Vagina (tissue), 2 donors: ENCODE measurements at regions not wholly inside any gene's neighbourhood (a gene's known extent, or its start where the extent isn't known, plus 50 kb on each side); places are given as distances from the start of the nearest gene placed in this dataset.
"Not testable (repeated sequence)": the region's sequence is repeated elsewhere in the genome, so short reads cannot be mapped to it uniquely, and the experiment has no call there.

Experiments used
- DNase-seq, 2 donors: peaks; one replicate each; pipeline ENCODE4 v3.0.0-alpha.2; 2017; ENCODE audit errors: extremely low spot score in 2 of 2
- H3K27ac ChIP-seq: fragments of 200-600 bp; sonication (generic); one replicate; pipeline ENCODE4 v1.5.1; 2019
- H3K27me3 ChIP-seq: fragments of 200-600 bp; sonication (generic); one replicate; pipeline ENCODE4 v1.5.1; 2019
- H3K36me3 ChIP-seq, 2 donors: fragments of 200-600 bp; sonication (generic); one replicate each; pipeline ENCODE4 v1.5.1; 2017 to 2019
- H3K4me1 ChIP-seq: fragments of 200-600 bp; sonication (generic); one replicate; pipeline ENCODE4 v1.5.1; 2019
- H3K4me3 ChIP-seq, 2 donors: fragments of 200-600 bp; sonication (generic); 1 replicate in 1 of 2; 2 replicates in 1 of 2; pipeline ENCODE4 v1.5.1; 2016 to 2019
- H3K9me3 ChIP-seq: fragments of 200-600 bp; sonication (generic); one replicate; pipeline ENCODE4 v1.5.1; 2019
- POLR2A ChIP-seq, 2 donors: fragments of 450-650 bp; IDR thresholded peaks; one replicate each; pipeline ENCODE4 v1.6.1; 2017; ENCODE audit warnings: antibody characterized with exemption in 2 of 2, mild to moderate bottlenecking in 2 of 2, moderate library complexity in 2 of 2
- POLR2AphosphoS5 ChIP-seq, 2 donors: sonication (generic); formaldehyde crosslinking; IDR thresholded peaks; one replicate each; pipeline ENCODE4 v1.9.0; 2017; ENCODE audit warnings: antibody characterized with exemption in 2 of 2, mild to moderate bottlenecking in 2 of 2, low read depth in 1 of 2; ENCODE audit not compliant: insufficient read depth in 1 of 2
- intact Hi-C: fragments of 100-400 bp; cut with DNase I; formaldehyde crosslinking; loops from one replicate; pipeline ENCODE4 v1.15.1; 2023
- TF ChIP-seq, protein P1 (sequence below), 3 experiments: fragments of 450-650 bp in 2 of 3; fragments of 200-600 bp in 1 of 3; sonication (generic) in 1 of 3; IDR thresholded peaks; one replicate each; pipeline ENCODE4 v1.5.1; 2017 to 2019; ENCODE audit warnings: antibody characterized with exemption in 3 of 3, mild to moderate bottlenecking in 2 of 3, moderate library complexity in 2 of 3

DNA sequence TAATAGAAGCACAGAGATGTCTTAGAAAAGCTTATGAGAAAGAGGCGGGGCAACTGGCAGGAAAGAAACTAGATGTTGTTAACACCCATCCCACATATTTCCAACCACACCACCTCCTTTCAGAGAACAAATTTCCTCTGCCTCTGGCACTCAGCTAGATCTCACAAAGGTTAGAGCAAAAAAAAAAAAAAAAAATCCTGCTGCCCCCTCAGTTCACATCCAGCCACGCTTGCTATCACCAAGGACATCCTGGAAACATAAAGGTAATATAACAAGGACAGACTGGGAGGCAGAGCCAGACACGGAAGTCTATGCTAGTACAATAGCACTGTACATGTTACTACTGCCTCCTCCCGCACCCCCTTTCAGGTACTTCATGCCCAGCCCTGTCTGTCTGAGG is 238.0 kb upstream of the PTGER4 start:
- DNase-seq = no peak
- no peak overlapping the region for H3K4me3 ChIP-seq
- TF ChIP-seq POLR2A (IDR thresholded peaks at IDR 0.05) (no peak), POLR2AphosphoS5 (IDR thresholded peaks at IDR 0.05; ENCODE audit: insufficient read depth in 1 of 2, low read depth in 1 of 2) (no peak)
- TF ChIP-seq, protein P1, sequence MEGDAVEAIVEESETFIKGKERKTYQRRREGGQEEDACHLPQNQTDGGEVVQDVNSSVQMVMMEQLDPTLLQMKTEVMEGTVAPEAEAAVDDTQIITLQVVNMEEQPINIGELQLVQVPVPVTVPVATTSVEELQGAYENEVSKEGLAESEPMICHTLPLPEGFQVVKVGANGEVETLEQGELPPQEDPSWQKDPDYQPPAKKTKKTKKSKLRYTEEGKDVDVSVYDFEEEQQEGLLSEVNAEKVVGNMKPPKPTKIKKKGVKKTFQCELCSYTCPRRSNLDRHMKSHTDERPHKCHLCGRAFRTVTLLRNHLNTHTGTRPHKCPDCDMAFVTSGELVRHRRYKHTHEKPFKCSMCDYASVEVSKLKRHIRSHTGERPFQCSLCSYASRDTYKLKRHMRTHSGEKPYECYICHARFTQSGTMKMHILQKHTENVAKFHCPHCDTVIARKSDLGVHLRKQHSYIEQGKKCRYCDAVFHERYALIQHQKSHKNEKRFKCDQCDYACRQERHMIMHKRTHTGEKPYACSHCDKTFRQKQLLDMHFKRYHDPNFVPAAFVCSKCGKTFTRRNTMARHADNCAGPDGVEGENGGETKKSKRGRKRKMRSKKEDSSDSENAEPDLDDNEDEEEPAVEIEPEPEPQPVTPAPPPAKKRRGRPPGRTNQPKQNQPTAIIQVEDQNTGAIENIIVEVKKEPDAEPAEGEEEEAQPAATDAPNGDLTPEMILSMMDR (IDR thresholded peaks at IDR 0.05) = no peak
- intact Hi-C loops = no loop called here
- H3K36me3 ChIP-seq = no peaks in the 10 kb centered on the region
- no peaks in the 10 kb centered on the region for H3K9me3 ChIP-seq
- H3K27me3 ChIP-seq = no peaks in the 10 kb centered on the region
- no peak overlapping the region for H3K27ac ChIP-seq
- no peaks in the 10 kb centered on the region for H3K4me1 ChIP-seq

DNA sequence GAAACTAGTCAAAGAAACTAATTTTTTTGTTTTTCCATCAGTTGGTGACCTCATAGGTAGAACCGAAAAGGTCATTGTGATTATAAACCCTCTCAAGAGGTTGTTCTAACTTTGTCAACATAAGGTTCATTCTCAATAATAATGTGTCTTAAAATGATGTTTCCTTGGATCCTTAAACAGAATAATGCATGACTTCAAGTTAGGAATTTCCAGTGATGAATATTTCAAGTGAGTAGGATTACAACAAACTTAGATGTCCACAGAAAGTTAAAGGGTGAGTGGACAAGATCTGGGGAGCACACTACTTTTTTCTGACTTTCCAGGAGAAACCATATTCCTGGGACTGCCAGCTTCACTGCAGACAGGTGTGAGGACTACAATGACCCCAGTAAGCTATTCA is 239.0 kb upstream of the PTGER4 start:
- DNase-seq = no peak
- Histone ChIP-seq H3K27me3 (no peaks in the 10 kb centered on the region), H3K4me3 (no peak overlapping the region), H3K4me1 (no peaks in the 10 kb centered on the region), H3K36me3 (no peaks in the 10 kb centered on the region), H3K9me3 (no peaks in the 10 kb centered on the region), H3K27ac (no peak overlapping the region)
- intact Hi-C loops = no loop called here
- TF ChIP-seq, protein P1 (IDR thresholded peaks at IDR 0.05) = no peak
- TF ChIP-seq POLR2A (IDR thresholded peaks at IDR 0.05) (no peak), POLR2AphosphoS5 (IDR thresholded peaks at IDR 0.05; ENCODE audit: insufficient read depth in 1 of 2, low read depth in 1 of 2) (no peak)

DNA sequence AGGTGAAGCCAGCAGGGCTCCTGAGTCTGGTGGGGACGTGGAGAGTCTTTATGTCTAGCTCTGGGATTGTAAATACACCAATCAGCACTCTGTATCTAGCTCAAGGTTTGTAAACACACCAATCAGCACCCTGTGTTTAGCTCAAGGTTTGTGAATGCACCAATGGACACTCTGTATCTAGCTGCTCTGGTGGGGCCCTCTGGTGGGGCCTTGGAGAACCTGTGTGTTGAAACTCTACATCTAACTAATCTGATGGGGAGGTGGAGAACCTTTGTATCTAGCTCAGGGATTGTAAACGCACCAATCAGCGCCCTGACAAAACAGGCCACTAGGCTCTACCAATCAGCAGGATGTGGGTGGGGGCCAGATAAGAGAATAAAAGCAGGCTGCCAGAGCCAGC is 240.6 kb upstream of the PTGER4 start:
- H3K9me3 ChIP-seq, H3K4me1 ChIP-seq, DNase-seq, intact Hi-C loops, H3K36me3 ChIP-seq, H3K27ac ChIP-seq, H3K4me3 ChIP-seq, H3K27me3 ChIP-seq: not testable (repeated sequence)

DNA sequence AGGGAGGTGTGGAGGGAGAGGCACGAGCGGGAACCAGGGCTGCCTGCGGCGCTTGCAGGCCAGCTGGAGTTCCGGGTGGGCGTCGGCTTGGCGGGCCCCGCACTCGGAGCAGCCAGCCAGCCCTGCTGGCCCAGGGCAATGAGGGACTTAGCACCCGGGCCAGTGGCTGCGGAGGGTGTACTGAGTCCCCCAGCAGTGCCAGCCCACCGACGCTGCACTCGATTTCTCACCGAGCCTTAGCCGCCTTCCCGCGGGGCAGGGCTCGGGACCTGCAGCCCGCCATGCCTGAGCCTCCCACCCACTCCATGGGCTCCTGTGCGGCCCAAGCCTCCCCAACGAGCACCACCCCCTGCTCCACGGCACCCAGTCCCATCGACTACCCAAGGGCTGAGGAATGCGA is 241.1 kb upstream of the PTGER4 start:
- H3K9me3 ChIP-seq, H3K27me3 ChIP-seq, intact Hi-C loops, DNase-seq, H3K4me1 ChIP-seq, H3K36me3 ChIP-seq, H3K27ac ChIP-seq, H3K4me3 ChIP-seq: not testable (repeated sequence)

DNA sequence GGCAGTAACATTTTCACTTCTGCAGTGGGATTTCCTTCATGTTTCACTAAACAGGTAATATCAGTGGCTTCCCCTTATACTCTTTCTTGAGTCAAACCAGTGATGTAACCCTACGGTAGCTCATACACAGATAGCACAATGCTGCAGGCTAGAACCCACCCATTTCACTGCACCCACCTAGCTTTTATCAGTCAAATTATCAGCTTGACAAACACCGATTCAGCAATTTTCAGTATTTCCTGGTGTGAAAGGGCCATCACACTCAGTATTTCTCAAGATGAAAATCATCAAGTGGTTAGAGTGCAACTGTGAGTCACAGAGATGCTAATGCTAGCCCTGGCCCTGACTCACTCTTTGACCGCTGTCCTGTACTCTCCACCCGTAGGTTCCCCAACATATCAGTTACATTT is 242.3 kb upstream of the PTGER4 start:
- H3K27ac ChIP-seq = no peak overlapping the region
- no peak for DNase-seq
- intact Hi-C loops = no loop called here
- H3K9me3 ChIP-seq = no peaks in the 10 kb centered on the region
- no peaks in the 10 kb centered on the region for H3K27me3 ChIP-seq
- no peak overlapping the region for H3K4me3 ChIP-seq
- TF ChIP-seq POLR2A (IDR thresholded peaks at IDR 0.05) (no peak), POLR2AphosphoS5 (IDR thresholded peaks at IDR 0.05; ENCODE audit: insufficient read depth in 1 of 2, low read depth in 1 of 2) (no peak)
- TF ChIP-seq, protein P1 (IDR thresholded peaks at IDR 0.05) = no peak
- H3K36me3 ChIP-seq = no peaks in the 10 kb centered on the region
- no peaks in the 10 kb centered on the region for H3K4me1 ChIP-seq

DNA sequence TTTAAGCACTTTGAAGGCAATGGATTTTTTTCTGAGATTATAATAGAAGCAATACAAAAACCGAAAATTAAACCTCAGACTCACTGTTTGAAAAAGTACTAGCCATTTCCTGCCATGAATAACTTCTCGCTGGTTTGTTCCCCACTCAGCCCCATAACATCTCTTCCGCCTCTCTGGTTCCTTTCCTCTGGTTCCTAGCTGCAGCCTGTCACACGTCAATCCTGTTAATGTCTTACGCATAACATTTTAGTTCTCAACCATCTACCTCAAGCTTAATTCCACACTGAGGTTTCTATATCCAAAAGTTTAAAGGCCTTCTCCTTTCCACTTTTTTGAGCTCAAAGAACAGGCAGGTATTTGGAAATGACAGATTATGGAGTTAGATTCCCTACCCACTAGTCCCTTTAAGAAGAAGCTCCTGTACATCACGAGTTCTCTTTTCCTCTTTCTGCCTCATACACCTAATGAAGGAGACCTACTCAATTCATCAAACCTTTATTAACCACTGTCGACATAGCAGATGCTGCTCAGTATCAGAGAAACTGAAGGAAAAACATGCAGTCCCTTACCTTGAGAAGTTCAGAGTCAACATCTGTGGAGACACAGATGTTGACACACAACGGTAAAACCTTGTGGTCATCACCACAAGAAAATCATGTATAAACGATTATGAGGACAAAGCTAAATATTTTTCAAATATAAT is 243.0 kb upstream of the PTGER4 start:
- Histone ChIP-seq H3K4me1 (no peaks in the 10 kb centered on the region), H3K27ac (no peak overlapping the region), H3K36me3 (no peaks in the 10 kb centered on the region), H3K27me3 (no peaks in the 10 kb centered on the region), H3K4me3 (no peak overlapping the region), H3K9me3 (no peaks in the 10 kb centered on the region)
- intact Hi-C loops = no loop called here
- TF ChIP-seq POLR2AphosphoS5 (IDR thresholded peaks at IDR 0.05; ENCODE audit: insufficient read depth in 1 of 2, low read depth in 1 of 2) = no peak
- TF ChIP-seq, protein P1 (IDR thresholded peaks at IDR 0.05) = no peak
- no peak for TF ChIP-seq POLR2A (IDR thresholded peaks at IDR 0.05)
- no peak for DNase-seq

DNA sequence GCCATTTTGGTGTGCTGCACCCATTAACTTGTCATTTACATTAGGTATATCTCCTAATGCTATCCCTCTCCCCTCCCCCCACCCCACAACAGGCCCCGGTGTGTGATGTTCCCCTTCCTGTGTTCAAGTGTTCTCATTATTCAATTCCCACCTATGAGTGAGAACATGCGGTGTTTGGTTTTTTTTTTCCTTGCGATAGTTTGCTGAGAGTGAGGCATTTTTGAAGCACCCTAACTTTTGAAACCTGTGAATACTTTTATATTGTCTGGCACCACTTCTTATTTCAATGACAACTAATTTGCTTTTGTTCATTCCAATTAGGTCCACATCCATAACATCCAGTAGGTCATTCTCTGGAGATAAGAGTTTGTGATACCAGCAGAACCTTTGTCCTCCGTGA is 244.0 kb upstream of the PTGER4 start:
- not testable (repeated sequence) for H3K36me3 ChIP-seq, DNase-seq, H3K27me3 ChIP-seq

More for the DNA sequence above, 244.0 kb upstream of the PTGER4 start:
- H3K27ac ChIP-seq, intact Hi-C loops, H3K9me3 ChIP-seq, H3K4me1 ChIP-seq, H3K4me3 ChIP-seq: not testable (repeated sequence)
